BJ (cell line): ENCODE measurements at regions not wholly inside any gene's neighbourhood (a gene's known extent, or its start where the extent isn't known, plus 50 kb on each side); places are given as distances from the start of the nearest gene placed in this dataset.

Experiments used
- CTCF ChIA-PET: fragments of 350-600 bp; formaldehyde crosslinking; extraction: SDS; loops from one replicate; lab custom pipeline; 2021; ENCODE audit warnings: antibody characterized with exemption, inconsistent platforms; lab: Yijun Ruan, JAX
- POLR2A ChIA-PET: fragments of 300-600 bp; sonication (Branson Sonifier 250); formaldehyde crosslinking; extraction: SDS; loops from one replicate; lab custom pipeline; 2021; ENCODE audit warnings: antibody characterized with exemption; lab: Charles Lee
- DNase-seq: peaks from one replicate; pipeline ENCODE4 v3.0.0-alpha.2; 2011; ENCODE audit warnings: low read depth
- H3K27me3 ChIP-seq: 2 replicates; pipeline ENCODE4 v1.6.0; 2011; ENCODE audit warnings: low read length; ENCODE audit not compliant: control insufficient read depth, insufficient read depth
- H3K36me3 ChIP-seq: 2 replicates; pipeline ENCODE4 v1.5.1; 2011; ENCODE audit warnings: low read length; ENCODE audit not compliant: control insufficient read depth, insufficient read depth
- H3K4me3 ChIP-seq: 2 replicates; pipeline ENCODE4 v1.5.1; 2011; ENCODE audit warnings: low read depth, mild to moderate bottlenecking, control low read depth, low read length
- TF ChIP-seq, protein P1 (sequence below): IDR thresholded peaks from 2 replicates; pipeline ENCODE4 v1.5.1; 2011; ENCODE audit warnings: low read depth, mild to moderate bottlenecking, control low read depth, inconsistent platforms, low read length, moderate library complexity; ENCODE audit not compliant: insufficient read depth

DNA sequence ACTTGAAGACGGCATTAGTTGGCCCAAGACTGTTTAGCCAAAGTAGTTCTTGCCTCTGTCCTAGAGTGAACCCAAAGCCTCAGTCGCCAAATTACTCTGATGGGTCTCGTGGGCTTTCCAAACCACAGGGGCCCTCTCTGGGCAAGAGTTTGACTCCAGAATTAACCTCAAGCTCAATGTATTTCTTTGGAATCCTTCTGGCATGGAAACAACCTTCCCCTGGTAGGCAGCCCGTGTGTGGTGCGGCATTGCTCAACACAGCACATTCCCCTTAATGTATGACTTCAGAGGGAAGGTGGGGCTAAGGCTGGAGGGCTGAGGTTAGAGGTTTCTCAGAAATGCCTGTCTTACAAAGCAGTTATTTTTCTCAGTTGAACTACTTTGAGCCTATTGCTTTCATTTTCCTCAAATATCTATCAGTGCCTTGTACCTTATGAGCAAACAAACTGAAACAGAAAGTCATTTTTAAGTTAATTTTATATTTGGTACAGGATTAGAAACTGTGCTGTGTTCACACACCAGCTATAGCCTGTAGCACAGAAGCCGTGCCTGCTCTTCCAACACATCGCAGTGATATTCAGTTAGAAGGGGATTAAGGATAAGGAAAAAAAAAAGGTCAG is 123.9 kb upstream of the HAPLN1 start:
- CTCF ChIA-PET: no interaction called here
- H3K4me3 ChIP-seq: no peak overlapping the region
- H3K27me3 ChIP-seq: no peaks in the 10 kb centered on the region
- POLR2A ChIA-PET: no interaction called here
- H3K36me3 ChIP-seq: no peaks in the 10 kb centered on the region
- TF ChIP-seq, protein P1, sequence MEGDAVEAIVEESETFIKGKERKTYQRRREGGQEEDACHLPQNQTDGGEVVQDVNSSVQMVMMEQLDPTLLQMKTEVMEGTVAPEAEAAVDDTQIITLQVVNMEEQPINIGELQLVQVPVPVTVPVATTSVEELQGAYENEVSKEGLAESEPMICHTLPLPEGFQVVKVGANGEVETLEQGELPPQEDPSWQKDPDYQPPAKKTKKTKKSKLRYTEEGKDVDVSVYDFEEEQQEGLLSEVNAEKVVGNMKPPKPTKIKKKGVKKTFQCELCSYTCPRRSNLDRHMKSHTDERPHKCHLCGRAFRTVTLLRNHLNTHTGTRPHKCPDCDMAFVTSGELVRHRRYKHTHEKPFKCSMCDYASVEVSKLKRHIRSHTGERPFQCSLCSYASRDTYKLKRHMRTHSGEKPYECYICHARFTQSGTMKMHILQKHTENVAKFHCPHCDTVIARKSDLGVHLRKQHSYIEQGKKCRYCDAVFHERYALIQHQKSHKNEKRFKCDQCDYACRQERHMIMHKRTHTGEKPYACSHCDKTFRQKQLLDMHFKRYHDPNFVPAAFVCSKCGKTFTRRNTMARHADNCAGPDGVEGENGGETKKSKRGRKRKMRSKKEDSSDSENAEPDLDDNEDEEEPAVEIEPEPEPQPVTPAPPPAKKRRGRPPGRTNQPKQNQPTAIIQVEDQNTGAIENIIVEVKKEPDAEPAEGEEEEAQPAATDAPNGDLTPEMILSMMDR: no peak
- DNase-seq: no peak

DNA sequence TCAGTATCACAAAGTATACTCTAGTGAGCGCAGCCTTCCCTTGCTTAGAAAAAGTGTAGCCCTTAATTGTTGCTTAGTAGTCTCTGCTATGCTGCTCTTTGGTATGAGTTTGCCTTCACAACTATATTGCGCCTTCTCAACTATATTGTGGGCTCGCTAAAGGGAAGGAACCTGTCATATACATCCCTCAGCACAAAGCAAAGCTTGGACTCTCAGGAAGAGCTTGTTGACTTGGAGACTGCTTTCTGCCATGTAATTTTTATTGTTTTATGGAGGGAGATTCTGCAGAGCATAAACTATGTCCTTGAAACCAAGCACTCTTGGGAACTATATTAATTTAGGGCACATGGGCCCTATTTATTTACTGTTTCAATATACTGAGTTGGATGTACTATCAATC is 119.1 kb upstream of the HAPLN1 start:
- TF ChIP-seq, protein P1: no peak
- no peak overlapping the region for H3K4me3 ChIP-seq
- H3K27me3 ChIP-seq: no peaks in the 10 kb centered on the region
- ChIA-PET POLR2A (no interaction called here), CTCF (no interaction called here)
- DNase-seq: no peak
- H3K36me3 ChIP-seq: no peaks in the 10 kb centered on the region

DNA sequence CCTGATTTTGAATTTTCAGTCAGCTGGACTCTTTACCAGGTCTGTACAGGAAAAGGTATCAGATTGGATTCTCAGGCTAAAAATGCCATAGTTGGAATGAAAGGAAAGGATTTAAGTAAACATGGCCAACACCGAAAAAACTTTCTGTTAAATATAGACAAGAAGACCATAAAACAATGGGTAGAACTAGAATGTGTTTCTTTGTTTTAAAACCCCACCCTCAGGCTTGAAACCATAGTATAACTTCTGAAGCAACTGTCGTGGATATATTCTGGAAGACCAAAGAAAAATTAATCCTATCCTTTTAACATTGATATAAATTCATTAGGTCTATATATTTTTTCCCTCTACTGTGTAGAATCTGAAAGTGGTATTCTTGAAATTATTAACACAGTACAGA is 118.6 kb upstream of the HAPLN1 start:
- ChIA-PET POLR2A (no interaction called here), CTCF (no interaction called here)
- H3K27me3 ChIP-seq: no peaks in the 10 kb centered on the region
- no peaks in the 10 kb centered on the region for H3K36me3 ChIP-seq
- DNase-seq: no peak
- no peak overlapping the region for H3K4me3 ChIP-seq
- TF ChIP-seq, protein P1: no peak

DNA sequence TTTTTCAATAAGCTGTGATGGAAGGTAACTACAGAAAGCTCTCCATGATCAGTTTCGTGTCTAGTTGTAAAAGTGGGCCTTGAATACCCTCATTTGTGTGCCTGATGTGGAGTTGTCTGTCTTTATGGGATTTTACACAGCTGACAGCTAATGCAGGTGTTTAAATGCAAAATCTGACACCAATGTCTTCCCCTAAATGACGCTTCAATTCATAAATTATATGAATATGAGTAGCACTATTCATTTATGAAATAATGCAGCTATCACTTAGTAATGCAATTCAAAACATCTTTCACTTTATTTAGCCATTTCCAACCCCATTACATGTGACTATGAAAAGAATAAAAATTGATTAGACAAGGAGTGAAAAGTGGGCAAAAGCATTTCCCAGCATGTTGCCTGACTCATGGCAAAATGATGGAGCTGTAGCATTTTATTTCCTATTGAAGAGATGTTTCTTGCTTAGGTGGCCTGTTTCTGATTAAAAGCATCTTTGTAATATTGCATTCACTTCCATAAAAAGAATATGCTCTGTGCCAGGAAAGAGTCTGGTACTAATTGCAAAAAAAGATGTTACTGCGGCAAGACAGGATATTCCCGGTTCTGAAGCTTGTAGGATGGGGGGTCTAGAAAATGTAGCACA is 116.7 kb upstream of the HAPLN1 start:
- ChIA-PET POLR2A (no interaction called here), CTCF (interaction anchor here (1.3 kb wide), 1 partner anchor 18 kb away, joined by 3 read pairs; no protein-coding TSS in a partner anchor)
- no peaks in the 10 kb centered on the region for H3K27me3 ChIP-seq
- DNase-seq: no peak
- H3K4me3 ChIP-seq: no peak overlapping the region
- no peaks in the 10 kb centered on the region for H3K36me3 ChIP-seq
- TF ChIP-seq, protein P1: no peak

DNA sequence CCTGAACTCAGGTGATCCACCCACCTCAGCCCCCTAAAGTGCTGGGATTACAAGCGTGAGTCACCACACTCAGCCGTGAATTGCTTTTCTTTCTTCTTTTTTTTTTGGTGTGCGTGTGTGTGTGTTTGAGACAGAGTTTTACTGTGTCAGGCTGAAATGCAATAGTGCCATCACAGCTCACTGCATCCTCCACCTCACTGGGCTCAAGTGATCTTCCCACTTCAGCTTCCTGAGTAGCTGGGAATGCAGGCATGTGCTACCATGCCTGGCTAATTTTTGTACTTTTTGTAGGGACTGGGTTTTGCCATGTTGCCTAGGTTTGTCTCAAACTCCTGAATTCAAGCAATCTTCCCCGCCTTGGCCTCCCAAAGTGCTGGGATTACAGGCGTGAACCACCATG is 113.7 kb upstream of the HAPLN1 start:
- no peak for DNase-seq
- CTCF ChIA-PET: no interaction called here
- TF ChIP-seq, protein P1: no peak
- no peaks in the 10 kb centered on the region for H3K27me3 ChIP-seq
- no peaks in the 10 kb centered on the region for H3K36me3 ChIP-seq
- POLR2A ChIA-PET: no interaction called here
- no peak overlapping the region for H3K4me3 ChIP-seq
